ENCODE measurements at regions not wholly inside any gene's neighbourhood (a gene's known extent, or its start where the extent isn't known, plus 50 kb on each side); places are given as distances from the start of the nearest gene placed in this dataset.
A peak's percentile ranks its signal among the peaks of the same experiment; 100 is the strongest.
"Not testable (repeated sequence)": the region's sequence is repeated elsewhere in the genome, so short reads cannot be mapped to it uniquely, and the experiment has no call there.

DNA sequence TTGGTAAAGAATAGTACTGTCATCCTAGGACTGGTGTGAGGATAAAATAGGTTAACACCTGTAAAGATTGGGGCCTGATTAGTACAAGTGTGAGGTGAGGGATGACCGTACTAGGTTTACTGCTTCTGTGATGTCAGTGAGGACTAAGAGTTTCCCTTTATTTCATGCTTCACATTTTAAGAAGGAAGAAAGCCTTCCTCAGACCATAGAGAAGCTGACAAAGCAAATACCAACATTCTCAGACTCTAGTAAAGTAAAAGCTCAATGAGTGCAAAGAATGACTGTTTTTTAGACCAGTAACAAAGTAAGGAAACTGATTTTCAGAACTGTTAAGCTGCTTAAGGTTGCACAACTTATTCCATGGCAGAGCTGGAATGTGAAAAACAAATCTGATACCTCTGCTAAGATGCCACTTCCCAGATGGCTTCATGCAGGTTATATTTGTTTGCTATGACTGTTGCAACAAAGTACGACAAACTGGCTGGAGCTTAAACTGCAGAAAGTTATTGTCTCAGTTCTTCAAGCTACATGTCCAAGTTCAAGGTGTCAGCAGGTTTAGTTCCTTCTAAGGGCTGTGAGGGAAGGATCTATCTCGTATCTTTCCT, 354.9 kb downstream of the RSL24D1 start:
- DNase-seq (ENCODE audit: low spot score), result no peak

DNA sequence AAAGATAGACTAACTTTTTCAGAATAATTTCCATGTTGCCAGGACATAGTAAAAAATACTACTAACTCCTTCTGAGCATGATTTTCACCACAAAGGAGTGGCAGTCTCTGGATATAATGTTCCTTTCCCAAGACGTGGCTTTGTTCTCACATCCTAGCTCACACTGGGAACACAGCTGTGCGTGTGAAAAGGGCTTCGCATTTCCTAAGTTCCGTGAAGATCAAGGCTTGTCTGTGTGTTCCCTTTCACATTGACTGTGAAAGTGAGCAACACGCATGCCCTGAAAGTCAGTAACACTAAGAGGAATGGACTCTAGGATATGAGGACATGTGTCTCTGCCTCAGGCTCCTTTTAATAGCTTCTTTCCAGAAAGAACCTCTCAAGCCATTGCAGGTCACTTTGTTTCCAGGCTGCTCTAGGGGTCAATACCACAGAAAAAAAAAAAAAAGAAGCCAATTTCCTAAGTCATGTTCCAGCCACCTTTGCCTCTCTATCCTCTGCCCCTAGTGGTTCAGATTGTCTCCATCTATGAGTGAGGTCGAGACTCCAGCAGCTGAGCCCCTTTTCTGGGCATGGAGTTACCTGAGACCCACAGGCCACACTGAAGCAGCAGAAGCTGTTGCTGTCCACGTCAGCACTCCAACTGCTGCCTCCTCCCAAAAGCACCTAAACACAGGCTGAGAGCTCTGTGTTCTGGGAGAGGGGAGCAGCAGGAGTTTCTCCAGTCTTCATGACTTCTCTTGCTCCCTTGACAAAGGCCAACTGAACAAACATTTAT, 355.9 kb downstream of the RSL24D1 start:
- DNase-seq (ENCODE audit: low spot score), result no peak

DNA sequence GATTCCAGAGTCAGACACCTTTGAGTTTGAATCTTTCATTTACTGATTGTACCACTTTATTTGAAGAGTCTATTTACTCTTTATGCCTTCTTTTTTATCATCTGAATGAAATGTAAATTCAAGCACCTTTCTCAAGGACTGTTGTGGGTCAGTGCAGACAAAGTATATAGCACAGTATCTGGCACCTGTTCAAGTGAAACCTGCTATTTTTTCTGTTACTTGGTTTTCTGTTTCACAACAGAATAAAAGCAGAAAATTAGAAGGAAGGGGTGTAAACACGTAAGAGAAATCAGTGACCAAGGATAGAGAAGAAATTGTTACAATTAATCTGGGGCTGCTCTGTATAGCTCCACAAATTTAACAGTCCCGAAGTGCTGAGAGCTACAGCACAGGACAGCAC, 357.4 kb downstream of the RSL24D1 start:
- DNase-seq (ENCODE audit: low spot score), result no peak

DNA sequence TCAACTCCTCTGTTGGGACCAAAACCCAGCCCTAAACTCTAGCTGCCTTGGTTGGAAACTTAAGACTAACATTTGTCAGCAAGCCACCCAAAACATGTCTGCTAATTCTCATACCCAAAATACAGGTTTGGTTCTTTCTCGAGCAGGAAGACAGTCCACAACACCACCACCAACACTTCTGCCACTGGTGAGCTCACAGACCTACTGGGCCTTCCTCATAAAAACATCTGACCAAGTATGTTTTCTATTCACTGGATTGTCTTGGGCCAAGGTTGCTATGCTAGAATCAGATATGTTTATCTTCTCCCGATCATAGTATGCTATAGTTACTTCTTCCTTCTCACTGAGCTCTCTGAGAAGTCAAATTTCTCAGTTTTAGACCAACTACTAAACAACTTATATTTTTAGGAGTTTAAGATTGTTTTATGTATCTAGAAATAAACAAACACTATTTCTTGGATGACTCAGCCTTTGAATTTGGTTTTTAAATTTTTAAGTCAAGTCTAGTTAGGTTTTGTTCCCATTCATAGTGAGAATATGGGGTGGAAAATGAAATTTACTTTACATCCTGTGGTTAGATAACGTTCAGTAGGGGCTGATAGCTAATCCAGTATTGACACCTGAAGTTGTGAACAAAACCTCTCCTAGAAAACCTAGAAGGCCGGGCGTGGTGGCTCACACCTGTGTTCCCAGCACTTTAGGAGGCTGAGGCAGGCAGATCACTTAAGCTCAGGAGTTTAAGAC, 360.5 kb downstream of the RSL24D1 start:
- DNase-seq (ENCODE audit: low spot score), result no peak

DNA sequence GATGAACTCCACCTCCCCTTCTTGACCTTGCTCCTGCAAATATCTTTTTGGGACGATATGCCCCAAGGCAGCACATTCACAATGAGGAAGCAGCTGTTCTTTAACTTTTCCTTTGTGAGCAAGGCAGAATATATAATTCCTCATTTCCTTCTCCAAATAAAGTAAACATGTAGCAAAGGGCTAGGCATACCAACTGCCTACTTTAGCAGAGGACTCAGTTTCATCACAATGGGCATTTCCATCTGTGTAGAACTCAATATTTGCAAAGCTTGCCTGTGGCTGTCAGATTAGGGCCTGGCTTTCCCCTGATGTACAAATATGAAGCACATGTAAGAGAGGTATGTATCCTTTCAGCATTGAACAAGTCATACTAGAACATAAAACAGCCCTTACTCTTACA, 366.9 kb downstream of the RSL24D1 start:
- no peak for DNase-seq (ENCODE audit: low spot score)

DNA sequence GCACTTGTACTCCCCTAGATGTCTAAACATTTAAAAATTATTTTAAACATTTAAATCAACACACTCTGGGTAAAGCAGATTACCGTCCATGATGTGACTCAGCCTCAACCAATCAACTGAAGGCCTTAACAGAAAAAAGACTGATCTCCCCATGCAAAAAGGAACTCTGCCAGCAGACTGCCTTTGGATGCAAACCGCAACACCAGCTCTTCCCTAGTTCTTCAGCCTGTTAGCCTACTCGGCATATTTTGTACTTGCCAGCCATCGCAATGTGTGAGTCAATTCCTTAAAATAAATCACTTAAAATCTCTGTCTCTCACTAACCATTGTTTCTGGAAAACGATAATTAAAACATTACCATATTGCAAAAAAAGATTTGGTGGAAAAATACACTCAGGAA, 375.9 kb downstream of the RSL24D1 start:
- no peak for DNase-seq (ENCODE audit: low spot score)

DNA sequence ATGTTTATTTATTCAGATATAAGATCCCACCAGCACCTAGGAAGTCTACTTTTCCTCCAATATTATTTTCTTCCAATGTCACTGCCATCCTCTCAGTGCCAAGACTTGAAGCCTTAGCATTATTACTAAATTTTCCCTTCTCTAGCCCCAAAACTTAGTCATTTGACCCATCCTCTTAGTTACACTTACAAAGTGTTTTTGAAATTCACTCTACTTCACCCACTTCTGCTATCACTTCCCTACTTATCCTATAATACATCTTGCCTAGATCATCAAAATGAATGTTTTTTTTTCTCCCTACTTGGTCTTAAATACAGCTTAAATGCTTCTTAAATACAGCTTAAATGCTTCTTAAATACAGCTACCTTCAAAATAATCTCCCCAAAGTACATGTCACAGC, 376.6 kb downstream of the RSL24D1 start:
- no peak for DNase-seq (ENCODE audit: low spot score)

DNA sequence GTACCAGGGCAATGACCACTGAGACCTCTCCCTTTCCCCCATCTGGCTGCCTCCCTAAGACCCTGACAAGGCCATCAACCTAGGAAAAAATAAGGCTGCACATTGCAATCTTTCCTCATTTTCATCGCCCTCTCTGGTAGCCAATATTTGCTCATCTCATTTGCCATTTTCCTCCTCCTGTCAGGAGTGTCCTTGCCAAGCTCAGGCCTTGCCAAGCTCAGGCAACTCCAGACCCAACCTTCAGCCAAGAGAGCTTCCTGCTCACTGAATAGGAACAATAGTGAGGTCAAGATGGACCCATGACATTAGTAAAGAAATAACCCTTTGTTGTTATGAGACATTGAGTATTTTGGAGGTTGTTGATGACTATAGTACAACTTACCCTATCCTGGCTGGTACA, 380.3 kb downstream of the RSL24D1 start:
- no peak for DNase-seq (ENCODE audit: low spot score)

DNA sequence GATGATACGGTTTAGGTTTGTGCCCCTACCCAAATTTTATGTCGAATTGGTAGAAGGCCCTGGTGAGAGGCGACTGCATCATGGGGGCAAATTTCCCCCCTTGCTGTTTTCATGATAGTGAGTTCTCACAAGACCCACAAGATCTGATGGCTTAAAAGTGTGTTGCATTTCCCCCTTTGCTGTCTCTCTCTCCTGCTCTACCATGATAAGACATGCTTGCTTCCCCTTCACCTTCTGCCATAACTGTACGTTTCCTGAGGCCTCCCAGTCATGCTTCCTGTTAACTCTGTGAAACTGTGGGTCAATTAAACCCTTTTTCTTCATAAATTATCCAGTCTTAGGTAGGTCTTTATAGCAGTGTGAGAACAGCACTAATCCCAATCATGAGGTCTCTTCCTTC, 381.2 kb downstream of the RSL24D1 start:
- DNase-seq (ENCODE audit: low spot score), result no peak

DNA sequence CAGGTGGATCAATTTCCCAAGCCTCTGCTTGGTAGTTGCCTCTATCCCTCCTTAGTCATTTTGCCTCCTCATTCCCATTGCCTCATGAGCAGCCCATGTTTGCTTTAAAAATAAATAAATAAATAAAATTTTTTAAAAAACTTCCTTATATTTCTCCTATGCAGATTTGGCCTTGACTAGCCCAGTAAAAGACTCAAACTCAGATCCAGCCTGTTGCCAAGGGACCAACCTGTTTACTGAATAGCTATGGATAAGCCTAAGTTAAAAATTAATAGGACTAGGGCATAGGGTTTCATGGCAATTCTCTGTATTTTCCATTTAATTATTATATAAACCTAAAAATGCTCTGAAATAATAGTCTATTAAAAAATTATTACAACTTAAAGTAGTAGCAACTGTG, 384.4 kb downstream of the RSL24D1 start:
- DNase-seq (ENCODE audit: low spot score), result no peak

DNA sequence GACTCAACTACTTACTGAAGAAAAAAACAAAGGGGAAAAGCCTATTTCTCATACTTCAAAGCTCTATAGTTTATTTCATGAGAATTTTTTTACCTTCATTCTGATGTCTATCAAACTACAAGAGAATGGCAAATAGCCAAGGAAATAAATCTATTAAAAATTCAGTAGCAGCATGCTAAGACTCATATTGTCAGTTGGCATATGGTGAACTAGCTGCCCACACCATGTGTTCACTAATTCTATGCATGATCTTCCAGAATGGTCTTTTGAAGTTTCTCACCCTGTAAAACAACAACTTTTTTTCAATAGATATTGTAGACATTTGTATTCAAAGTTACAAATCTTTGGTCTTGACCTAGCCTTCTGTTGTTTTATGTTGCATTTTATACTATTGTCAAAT, 386.2 kb downstream of the RSL24D1 start:
- DNase-seq (ENCODE audit: low spot score), result no peak

DNA sequence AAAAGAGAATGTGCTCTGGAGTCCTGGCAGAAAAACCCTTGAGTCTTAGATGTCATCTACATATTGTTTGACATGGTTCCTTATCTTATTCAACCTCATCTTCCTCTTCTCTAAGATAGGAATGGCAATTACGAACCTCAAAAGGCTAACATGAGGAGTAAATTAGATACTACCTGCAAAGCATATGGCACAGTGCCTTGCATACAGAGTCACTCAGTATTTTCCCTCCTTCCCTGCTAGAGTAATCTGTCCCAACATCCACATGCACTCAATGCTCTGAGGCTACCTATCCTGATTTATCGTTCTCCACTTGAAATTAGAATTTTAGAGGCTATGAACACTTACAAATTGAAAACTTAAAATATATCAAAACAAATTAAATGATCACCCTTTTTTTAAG, 386.7 kb downstream of the RSL24D1 start:
- DNase-seq (ENCODE audit: low spot score), result no peak

DNA sequence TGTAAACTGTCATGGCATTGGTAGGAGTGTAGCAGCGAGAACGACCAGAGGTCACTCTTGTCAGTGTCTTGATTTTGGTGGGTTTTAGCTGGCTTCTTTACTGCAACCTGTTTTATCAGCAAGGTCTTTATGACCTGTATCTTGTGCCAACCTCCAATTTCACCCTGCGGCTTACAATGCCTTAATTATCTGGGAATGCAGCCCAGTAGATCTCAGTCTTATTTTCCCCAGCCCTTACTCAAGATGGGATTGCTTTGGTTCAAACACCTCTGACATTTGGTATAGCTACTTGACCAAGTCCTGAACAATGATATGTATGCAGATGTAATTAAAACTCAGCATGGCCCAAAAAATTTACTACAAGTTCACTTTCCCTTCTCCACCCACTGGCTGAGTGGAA, 388.4 kb downstream of the RSL24D1 start:
- DNase-seq (ENCODE audit: low spot score), result no peak

DNA sequence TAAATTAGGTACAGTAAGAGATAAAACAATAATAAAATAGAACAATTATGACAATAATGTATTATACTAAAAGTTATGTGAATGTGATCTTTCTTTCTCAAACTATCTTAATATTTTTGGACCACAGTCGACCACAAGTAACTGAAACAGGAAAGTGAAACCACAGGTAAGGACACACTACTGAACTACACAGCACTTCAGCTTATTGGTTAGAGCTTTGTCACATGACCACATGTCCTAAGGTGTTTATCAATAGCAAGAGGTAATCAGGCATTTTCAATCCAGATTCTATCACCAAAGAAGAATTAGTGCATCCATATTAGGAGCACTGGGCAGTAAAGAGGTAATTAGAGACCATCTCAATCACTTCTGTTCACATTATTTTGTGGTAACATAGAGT, 392.8 kb downstream of the RSL24D1 start:
- DNase-seq (ENCODE audit: low spot score), result no peak

DNA sequence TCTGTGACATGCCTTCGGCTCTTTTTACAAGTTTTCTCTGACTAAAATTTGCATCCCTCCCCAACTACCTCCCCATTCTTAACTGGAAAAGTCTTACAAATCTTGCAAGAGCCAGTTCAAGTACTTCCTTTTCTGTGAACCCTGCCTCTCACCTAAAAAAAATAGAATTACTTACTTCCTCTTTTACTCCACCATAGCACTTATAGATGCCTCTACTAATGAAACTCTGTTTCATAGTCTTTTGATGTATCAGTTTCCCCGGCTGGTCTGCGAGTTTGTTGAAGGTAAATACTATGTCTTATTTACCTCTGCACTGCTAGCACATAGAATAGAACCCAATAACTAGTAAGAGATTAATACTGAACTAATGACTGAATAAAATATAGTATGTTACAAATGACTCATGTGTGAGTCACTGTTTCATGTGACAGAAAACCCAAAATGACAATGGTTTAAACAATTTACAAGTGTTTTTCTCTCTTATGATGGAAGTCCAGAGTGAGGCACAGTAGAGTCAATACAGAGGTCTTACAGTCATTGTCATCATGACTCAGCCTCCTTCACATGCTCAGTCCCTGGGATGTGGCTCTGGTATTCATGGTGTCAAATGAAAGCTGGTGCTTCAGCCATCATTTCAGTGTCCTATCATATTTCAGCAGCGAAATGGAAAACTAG, 393.5 kb downstream of the RSL24D1 start:
- peak; percentile 55 for DNase-seq (ENCODE audit: low spot score)

DNA sequence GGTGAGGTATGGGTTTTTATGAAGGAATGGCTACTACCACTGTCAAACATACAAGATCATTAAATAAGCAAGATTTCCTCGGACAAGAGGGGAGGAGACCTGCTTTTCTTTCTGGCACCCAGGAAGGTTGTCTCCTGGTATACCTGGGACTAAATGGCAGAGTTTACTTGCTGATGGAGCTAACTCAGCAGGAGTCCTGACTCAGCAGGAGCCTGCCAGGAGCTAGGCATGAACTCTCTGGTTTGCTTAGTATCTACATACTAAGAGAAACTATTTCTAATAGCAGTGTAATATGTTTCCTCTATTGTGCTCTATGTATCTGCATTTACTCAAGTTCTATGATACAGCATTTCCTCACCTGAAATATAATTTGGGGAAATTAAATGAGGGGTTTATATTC, 404.2 kb downstream of the RSL24D1 start:
- DNase-seq (ENCODE audit: low spot score), result no peak

DNA sequence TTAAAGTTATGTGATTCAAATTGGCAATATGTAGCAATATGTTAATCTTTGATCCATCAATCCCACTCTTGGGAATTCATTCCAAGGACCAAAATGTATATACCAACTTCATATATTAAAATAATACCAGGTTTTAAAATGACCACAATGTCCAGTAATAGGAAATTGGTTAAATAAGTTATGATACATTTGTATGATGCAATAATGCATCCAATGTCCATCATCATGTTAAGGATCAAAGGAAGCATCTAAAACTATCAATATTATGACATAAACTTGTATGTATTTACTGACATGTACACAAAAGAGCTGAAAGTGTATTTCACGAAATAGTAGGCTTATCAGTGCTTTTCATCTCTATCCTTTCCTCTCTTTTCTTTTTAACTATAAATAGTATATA, 406.0 kb downstream of the RSL24D1 start:
- no peak for DNase-seq (ENCODE audit: low spot score)

DNA sequence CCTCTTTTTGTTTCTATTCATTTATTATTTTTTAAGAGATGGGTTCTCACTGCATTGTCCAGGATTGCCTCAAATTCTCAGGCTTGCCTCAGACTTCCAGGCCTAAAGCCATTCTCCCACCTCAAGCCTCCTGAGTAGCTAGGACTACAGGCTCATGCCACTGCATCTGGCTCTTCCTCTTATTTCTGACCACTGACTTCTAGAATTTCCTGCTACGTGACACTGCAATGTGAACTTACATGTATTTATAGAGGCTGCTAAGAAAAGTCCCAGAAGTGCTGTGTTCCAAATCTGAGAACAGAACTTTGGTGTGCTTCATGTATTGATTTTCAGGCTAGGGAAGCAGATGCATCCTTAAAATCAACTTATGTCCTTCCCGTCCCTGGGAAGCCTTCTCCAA, 407.4 kb downstream of the RSL24D1 start:
- DNase-seq (ENCODE audit: low spot score), result no peak

DNA sequence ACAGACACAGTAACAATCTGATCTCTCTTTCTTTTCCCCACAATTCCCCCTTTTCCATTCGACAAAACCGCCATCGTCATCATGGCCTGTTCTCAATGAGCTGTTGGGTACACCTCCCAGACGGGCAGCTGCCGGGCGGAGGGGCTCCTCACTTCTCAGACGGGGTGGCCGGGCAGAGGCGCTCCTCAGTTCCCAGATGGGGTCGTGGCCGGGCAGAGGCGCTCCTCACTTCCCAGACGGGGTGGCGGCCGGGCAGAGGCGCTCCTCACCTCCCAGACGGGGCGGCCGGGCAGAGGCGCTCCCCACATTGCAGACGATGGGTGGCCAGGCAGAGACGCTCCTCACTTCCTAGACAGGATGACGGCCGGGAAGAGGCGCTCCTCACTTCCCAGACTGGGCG, 415.5 kb downstream of the RSL24D1 start:
- DNase-seq (ENCODE audit: low spot score), result not testable (repeated sequence)

DNA sequence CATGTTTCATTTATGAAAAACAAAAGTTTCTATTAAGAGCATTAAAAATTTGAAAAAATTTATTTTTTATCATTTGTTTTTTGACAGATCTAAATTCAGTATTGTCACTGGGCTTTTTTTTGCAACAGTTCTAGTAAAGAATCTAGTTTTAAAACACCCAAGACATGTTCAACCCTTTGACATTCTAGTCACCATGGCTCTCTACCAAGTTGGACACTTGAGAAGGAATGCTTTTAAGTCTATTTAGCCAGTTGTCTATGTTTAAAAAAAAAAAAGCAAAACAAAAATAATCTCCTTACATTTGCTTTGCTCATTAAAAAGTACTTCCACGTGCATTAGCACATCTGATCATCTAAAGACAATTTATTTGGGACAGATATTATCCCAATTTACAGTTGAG, 417.5 kb downstream of the RSL24D1 start:
- DNase-seq (ENCODE audit: low spot score), result no peak

DNA sequence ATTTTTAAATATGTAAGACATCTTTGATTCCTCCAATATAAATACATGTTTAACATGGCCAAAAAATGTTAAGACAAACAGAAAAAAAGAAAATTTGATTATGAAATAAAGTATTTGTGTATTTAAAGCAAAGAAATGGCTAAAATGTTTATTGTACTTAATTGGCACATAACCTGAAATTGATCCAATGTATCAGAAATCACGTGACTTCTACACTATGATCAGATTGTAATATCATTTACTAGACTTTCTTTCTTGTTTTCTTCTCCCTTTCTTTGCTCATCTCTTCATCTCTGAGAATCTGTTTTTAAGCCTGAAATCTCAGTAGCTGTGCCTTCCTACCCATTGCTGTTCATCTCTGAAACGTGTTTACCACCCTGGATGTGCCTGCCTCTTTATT, 420.3 kb downstream of the RSL24D1 start:
- DNase-seq (ENCODE audit: low spot score), result no peak

DNA sequence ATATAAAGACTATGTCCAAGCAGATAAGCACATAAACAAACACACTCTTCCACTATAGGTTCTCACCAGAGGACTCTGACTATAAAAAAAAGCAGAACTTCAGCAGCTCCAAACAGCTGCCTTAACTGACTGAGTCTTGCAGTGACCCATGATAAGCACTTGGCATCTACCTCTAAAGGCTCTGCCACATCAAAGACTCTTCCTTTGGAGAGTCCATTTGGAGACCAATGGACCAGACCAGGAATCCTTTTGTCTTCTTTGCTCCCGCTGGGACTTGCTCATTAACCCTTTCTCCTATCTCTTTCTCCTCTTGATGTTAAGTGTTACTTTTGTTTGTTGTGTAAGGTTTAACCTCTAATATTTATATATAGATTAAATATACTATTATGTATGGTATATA, 424.1 kb downstream of the RSL24D1 start:
- DNase-seq (ENCODE audit: low spot score), result no peak

DNA sequence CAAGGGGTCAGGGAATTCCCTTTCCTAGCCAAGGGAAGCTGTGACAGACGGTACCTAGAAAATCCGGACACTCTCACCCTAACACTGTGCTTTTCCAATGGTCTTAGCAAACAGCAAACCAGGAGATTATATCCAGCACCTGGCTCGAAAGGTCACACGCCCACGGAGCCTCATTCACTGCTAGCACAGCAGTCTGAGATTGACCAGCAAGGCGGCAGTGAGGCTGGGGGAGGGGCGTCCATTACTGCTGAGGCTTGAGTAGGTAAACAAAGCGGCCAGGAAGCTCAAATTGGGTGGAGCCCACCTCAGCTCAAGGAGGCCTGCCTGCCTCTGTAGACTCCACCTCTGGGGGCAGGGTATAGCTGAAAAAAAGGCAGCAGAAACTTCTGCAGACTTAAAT, 447.3 kb downstream of the RSL24D1 start:
- DNase-seq (ENCODE audit: low spot score), result not testable (repeated sequence)
